ENCODE measurements at regions not wholly inside any gene's neighbourhood (a gene's known extent, or its start where the extent isn't known, plus 50 kb on each side); places are given as distances from the start of the nearest gene placed in this dataset.
"Not testable (repeated sequence)": the region's sequence is repeated elsewhere in the genome, so short reads cannot be mapped to it uniquely, and the experiment has no call there.

DNA sequence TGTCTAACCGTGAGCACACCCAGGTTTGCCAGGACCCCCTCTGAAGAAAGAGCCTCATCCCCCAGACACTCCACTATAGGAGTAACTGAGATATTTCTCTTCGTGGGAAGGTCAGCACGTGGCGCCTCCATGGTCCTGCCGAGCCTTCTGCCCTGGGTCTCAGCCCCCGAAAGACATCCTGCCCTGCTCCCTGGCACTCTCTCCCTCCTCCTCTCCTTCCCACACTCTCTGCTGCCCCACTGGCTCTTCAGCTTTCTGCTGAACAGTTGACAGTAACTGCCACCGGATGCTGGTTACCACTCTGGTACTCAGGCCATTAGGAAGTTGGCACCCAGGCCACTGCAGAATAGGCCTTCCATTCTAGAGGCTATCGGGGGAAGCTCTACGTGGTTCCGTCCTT, 185.2 kb downstream of the UACA start:
- Histone ChIP-seq H3K9ac (ENCODE audit: low read length in 2 of 2) (no peak overlapping the region), H3K36me3 (ENCODE audit: control insufficient read depth in 2 of 2, insufficient read depth in 2 of 2, low read length in 2 of 2) (no peaks in the 10 kb centered on the region), H3K4me1 (ENCODE audit: control insufficient read depth, insufficient read depth, low read length) (no peaks in the 10 kb centered on the region), H3K9me3 (ENCODE audit: control insufficient read depth in 2 of 2, low read length in 2 of 2) (no peaks in the 10 kb centered on the region), H3K27ac (ENCODE audit: low read length) (no peak overlapping the region), H3K4me3 (ENCODE audit: low read length in 2 of 2) (no peak overlapping the region), H3K27me3 (ENCODE audit: control insufficient read depth in 1 of 2, insufficient read depth in 2 of 2, low read length in 2 of 2) (no peaks in the 10 kb centered on the region)

DNA sequence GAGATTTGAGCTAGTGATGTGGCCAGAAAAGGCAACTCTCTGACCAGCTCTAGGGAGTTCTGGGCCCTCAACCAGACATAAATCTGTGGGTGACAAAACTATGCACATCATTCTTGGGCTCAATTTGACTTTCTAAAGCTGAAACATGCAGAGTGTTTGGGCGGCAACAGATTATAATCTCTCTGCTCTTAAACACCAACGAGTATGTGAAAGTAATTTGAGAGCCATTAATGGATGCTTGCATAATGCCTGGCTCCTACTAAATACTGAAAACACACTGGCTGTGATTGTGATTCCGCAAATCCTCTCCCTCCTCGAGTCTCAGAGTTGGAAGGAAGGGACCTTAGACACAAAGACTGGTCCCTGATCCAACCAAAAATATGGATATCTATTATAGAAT, 186.7 kb downstream of the UACA start:
- H3K4me3 ChIP-seq (ENCODE audit: low read length in 2 of 2) = no peak overlapping the region
- no peak overlapping the region for H3K27ac ChIP-seq (ENCODE audit: low read length)
- H3K27me3 ChIP-seq (ENCODE audit: control insufficient read depth in 1 of 2, insufficient read depth in 2 of 2, low read length in 2 of 2) = no peaks in the 10 kb centered on the region
- H3K9ac ChIP-seq (ENCODE audit: low read length in 2 of 2) = no peak overlapping the region
- H3K4me1 ChIP-seq (ENCODE audit: control insufficient read depth, insufficient read depth, low read length) = no peaks in the 10 kb centered on the region
- H3K36me3 ChIP-seq (ENCODE audit: control insufficient read depth in 2 of 2, insufficient read depth in 2 of 2, low read length in 2 of 2) = no peaks in the 10 kb centered on the region
- no peaks in the 10 kb centered on the region for H3K9me3 ChIP-seq (ENCODE audit: control insufficient read depth in 2 of 2, low read length in 2 of 2)

DNA sequence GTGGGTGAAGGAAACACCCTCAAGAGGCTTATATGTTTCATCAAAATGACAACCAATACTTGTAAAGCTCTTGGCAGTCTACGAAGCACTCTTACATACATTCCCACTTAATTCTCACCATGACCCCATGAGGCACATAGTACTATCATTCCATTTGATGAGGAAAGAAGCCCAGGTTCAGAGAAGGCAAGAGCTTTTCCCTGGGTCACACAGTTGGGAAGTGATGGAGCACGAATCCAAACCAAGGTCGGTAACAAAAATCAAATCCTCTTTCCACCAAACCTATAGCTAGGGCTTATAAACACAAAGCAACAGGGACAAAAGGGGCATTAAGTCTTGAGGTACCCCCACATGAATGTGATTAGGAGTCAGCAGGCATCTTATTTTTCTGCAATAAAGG, 187.1 kb downstream of the UACA start:
- Histone ChIP-seq H3K4me3 (ENCODE audit: low read length in 2 of 2) (no peak overlapping the region), H3K27ac (ENCODE audit: low read length) (no peak overlapping the region), H3K27me3 (ENCODE audit: control insufficient read depth in 1 of 2, insufficient read depth in 2 of 2, low read length in 2 of 2) (no peaks in the 10 kb centered on the region), H3K9me3 (ENCODE audit: control insufficient read depth in 2 of 2, low read length in 2 of 2) (no peaks in the 10 kb centered on the region), H3K9ac (ENCODE audit: low read length in 2 of 2) (no peak overlapping the region), H3K4me1 (ENCODE audit: control insufficient read depth, insufficient read depth, low read length) (no peaks in the 10 kb centered on the region), H3K36me3 (ENCODE audit: control insufficient read depth in 2 of 2, insufficient read depth in 2 of 2, low read length in 2 of 2) (no peaks in the 10 kb centered on the region)

- Histone ChIP-seq H3K36me3 (ENCODE audit: control insufficient read depth in 2 of 2, insufficient read depth in 2 of 2, low read length in 2 of 2) (no peaks in the 10 kb centered on the region), H3K4me3 (ENCODE audit: low read length in 2 of 2) (no peak overlapping the region), H3K27ac (ENCODE audit: low read length) (no peak overlapping the region), H3K4me1 (ENCODE audit: control insufficient read depth, insufficient read depth, low read length) (no peaks in the 10 kb centered on the region), H3K9ac (ENCODE audit: low read length in 2 of 2) (no peak overlapping the region), H3K27me3 (ENCODE audit: control insufficient read depth in 1 of 2, insufficient read depth in 2 of 2, low read length in 2 of 2) (no peaks in the 10 kb centered on the region), H3K9me3 (ENCODE audit: control insufficient read depth in 2 of 2, low read length in 2 of 2) (no peaks in the 10 kb centered on the region)
Measured at GRCh38 chr15:70575231-70576226, 187.8 kb downstream of the UACA start.

DNA sequence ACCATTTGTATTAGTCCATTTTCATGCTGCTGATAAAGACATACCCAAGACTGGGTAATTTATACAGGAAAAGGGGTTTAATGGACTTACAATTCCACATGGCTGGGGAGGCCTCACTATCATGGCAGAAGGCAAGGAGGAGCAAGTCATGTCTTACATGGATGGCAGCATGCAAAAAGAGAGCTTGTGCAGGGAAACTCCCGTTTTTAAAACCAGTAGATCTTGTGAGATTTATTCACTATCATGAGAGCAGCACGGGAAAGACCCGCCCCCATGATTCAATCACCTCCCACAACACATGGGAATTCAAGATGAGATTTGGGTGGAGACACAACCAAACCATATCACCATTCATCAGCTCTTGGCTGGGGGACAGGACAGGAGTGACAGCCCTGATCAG, 189.0 kb downstream of the UACA start:
- not testable (repeated sequence) for H3K27ac ChIP-seq (ENCODE audit: low read length)

DNA sequence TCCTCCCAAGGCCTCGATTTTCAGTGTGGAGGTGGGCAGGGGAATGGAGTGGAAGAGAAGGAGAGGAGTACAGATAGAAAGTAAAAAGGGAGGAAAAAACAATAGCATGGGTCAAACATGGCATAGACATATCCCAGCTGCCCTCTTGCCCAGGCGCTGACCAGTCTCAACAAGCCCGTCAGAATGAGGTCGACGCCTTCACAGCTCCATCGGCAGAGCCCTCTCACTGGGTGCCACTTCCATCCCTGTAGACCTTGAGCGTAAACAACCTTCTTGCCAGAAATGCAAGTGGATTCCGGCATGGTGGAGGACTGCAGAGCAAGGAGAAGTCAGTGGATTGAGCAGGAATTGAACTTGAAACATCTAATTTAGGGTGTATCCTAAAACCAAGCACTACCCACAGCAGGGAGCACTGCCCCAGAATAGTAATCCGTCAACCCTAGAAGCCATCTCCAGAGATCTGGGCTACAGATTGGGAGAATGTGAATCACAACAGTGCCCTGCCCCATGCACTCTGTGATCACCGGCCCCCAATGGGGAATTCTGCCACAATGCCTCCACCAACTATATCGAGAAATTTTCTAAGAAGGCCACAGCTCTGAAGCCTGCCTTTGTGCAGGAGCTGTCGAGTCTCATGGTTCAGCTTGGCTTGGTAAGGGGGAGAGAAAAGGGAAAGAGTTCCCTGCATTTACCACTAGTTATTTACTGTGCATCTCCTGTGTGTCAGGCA, 190.1 kb downstream of the UACA start:
- no peaks in the 10 kb centered on the region for H3K9me3 ChIP-seq (ENCODE audit: control insufficient read depth in 2 of 2, low read length in 2 of 2)
- no peaks in the 10 kb centered on the region for H3K27me3 ChIP-seq (ENCODE audit: control insufficient read depth in 1 of 2, insufficient read depth in 2 of 2, low read length in 2 of 2)
- H3K9ac ChIP-seq (ENCODE audit: low read length in 2 of 2) = no peak overlapping the region
- H3K27ac ChIP-seq (ENCODE audit: low read length) = no peak overlapping the region
- no peaks in the 10 kb centered on the region for H3K36me3 ChIP-seq (ENCODE audit: control insufficient read depth in 2 of 2, insufficient read depth in 2 of 2, low read length in 2 of 2)
- H3K4me1 ChIP-seq (ENCODE audit: control insufficient read depth, insufficient read depth, low read length) = no peaks in the 10 kb centered on the region
- no peak overlapping the region for H3K4me3 ChIP-seq (ENCODE audit: low read length in 2 of 2)

More for the DNA sequence above, 189.0 kb downstream of the UACA start:
- H3K36me3 ChIP-seq (ENCODE audit: control insufficient read depth in 2 of 2, insufficient read depth in 2 of 2, low read length in 2 of 2); H3K27me3 ChIP-seq (ENCODE audit: control insufficient read depth in 1 of 2, insufficient read depth in 2 of 2, low read length in 2 of 2); H3K4me3 ChIP-seq (ENCODE audit: low read length in 2 of 2); H3K9ac ChIP-seq (ENCODE audit: low read length in 2 of 2); H3K4me1 ChIP-seq (ENCODE audit: control insufficient read depth, insufficient read depth, low read length); H3K9me3 ChIP-seq (ENCODE audit: control insufficient read depth in 2 of 2, low read length in 2 of 2): not testable (repeated sequence)

DNA sequence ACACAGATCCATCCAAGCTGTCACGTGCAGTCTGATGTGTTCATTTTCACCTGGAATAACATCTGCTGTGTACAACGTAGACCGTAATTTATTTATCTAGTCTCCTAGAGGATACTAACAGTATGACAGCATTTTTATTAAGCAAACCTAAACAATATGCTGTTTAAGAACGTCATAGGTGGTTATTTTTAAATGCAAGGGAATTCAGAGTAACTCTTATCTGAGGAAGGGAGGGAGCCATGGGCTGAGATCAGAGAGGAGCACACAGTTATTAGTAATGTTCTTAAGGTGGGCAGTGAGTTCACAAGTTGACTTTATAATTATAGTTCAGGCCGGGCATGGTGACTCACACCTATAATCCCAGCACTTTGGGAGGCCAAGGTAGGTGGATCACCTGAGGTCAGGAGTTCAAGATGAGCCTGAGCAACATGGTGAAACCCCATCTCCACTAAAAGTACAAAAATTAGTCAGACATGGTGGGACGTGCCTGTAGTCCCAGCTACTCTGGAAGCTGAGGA, 193.6 kb downstream of the UACA start:
- Histone ChIP-seq H3K27me3 (ENCODE audit: control insufficient read depth in 1 of 2, insufficient read depth in 2 of 2, low read length in 2 of 2) (peaks cover 2 to 5% of the 10 kb centered on the region in 2 donors), H3K9me3 (ENCODE audit: control insufficient read depth in 2 of 2, low read length in 2 of 2) (no peaks in the 10 kb centered on the region), H3K36me3 (ENCODE audit: control insufficient read depth in 2 of 2, insufficient read depth in 2 of 2, low read length in 2 of 2) (no peaks in the 10 kb centered on the region), H3K4me1 (ENCODE audit: control insufficient read depth, insufficient read depth, low read length) (no peaks in the 10 kb centered on the region), H3K27ac (ENCODE audit: low read length) (no peak overlapping the region), H3K9ac (ENCODE audit: low read length in 2 of 2) (no peak overlapping the region), H3K4me3 (ENCODE audit: low read length in 2 of 2) (no peak overlapping the region)

DNA sequence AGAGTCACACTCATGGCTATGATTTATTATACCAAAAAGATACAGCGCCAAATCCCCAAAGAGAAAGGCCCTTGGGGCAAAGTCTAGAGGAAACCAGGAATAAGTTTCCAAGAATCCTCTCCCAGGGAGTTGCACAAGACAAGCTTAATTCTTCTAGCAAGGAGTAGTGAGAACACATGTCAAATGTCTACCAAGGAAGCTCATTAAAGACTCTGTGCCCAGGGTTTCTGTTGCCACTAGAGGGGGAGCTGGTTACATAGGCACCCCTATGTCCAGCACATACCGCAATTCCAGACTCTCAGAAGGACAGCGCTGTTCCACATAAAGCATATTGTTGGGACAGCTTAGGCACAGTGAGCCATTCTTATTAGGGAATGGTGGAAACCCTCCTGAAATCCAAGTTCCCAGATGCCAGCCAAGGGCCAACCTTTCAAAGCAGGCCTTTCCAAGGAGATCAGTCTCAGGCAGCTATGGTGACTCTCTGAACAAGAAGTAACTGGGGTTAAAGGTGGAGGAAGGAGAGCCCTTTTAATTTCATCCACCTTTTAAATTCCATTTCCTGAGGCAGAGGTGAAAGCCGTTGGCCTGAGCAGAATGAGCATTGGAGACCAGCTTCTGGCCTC, 194.2 kb downstream of the UACA start:
- no peaks in the 10 kb centered on the region for H3K9me3 ChIP-seq (ENCODE audit: control insufficient read depth in 2 of 2, low read length in 2 of 2)
- peaks cover 2 to 5% of the 10 kb centered on the region in 2 donors for H3K27me3 ChIP-seq (ENCODE audit: control insufficient read depth in 1 of 2, insufficient read depth in 2 of 2, low read length in 2 of 2)
- H3K4me1 ChIP-seq (ENCODE audit: control insufficient read depth, insufficient read depth, low read length) = no peaks in the 10 kb centered on the region
- no peak overlapping the region for H3K9ac ChIP-seq (ENCODE audit: low read length in 2 of 2)
- H3K27ac ChIP-seq (ENCODE audit: low read length) = no peak overlapping the region
- H3K4me3 ChIP-seq (ENCODE audit: low read length in 2 of 2) = no peak overlapping the region
- H3K36me3 ChIP-seq (ENCODE audit: control insufficient read depth in 2 of 2, insufficient read depth in 2 of 2, low read length in 2 of 2) = no peaks in the 10 kb centered on the region

DNA sequence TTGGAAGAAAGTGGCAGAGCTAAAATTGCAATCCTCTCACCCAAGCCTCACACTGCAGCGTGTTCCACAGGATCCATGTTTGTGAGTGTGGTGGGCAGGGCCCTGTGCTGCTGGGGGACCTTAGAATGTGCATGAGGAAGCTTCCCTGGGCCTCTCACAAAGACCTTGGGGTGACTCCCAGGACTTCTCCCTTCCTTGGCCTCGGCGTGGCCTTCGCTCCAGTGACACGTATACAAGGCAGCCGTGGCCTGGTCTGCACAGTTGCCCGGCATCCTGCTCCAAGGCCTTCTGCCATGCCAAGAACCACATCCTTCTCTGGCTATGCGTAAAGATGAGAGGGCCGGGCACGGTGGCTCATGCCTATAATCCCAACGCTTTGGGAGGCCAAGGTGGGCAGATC, 196.4 kb downstream of the UACA start:
- Histone ChIP-seq H3K36me3 (ENCODE audit: control insufficient read depth in 2 of 2, insufficient read depth in 2 of 2, low read length in 2 of 2) (no peaks in the 10 kb centered on the region), H3K4me1 (ENCODE audit: control insufficient read depth, insufficient read depth, low read length) (no peaks in the 10 kb centered on the region), H3K4me3 (ENCODE audit: low read length in 2 of 2) (no peak overlapping the region), H3K9me3 (ENCODE audit: control insufficient read depth in 2 of 2, low read length in 2 of 2) (no peaks in the 10 kb centered on the region), H3K27ac (ENCODE audit: low read length) (no peak overlapping the region), H3K27me3 (ENCODE audit: control insufficient read depth in 1 of 2, insufficient read depth in 2 of 2, low read length in 2 of 2) (peaks cover 7 to 9% of the 10 kb centered on the region in 2 donors), H3K9ac (ENCODE audit: low read length in 2 of 2) (no peak overlapping the region)

- no peak overlapping the region for H3K9ac ChIP-seq (ENCODE audit: low read length in 2 of 2)
- no peaks in the 10 kb centered on the region for H3K36me3 ChIP-seq (ENCODE audit: control insufficient read depth in 2 of 2, insufficient read depth in 2 of 2, low read length in 2 of 2)
- H3K4me1 ChIP-seq (ENCODE audit: control insufficient read depth, insufficient read depth, low read length) = no peaks in the 10 kb centered on the region
- H3K27ac ChIP-seq (ENCODE audit: low read length) = no peak overlapping the region
- peaks cover 11 to 16% of the 10 kb centered on the region in 2 donors for H3K27me3 ChIP-seq (ENCODE audit: control insufficient read depth in 1 of 2, insufficient read depth in 2 of 2, low read length in 2 of 2)
- H3K4me3 ChIP-seq (ENCODE audit: low read length in 2 of 2) = no peak overlapping the region
- H3K9me3 ChIP-seq (ENCODE audit: control insufficient read depth in 2 of 2, low read length in 2 of 2) = no peaks in the 10 kb centered on the region
Measured at GRCh38 chr15:70566047-70566835, 197.1 kb downstream of the UACA start.
